EH (cell line): ENCODE measurements at regions not wholly inside any gene's neighbourhood (a gene's known extent, or its start where the extent isn't known, plus 50 kb on each side); places are given as distances from the start of the nearest gene placed in this dataset.

Source experiments
- DNase-seq: peaks from one replicate; pipeline ENCODE4 v3.0.0-alpha.2; 2015; ENCODE audit warnings: low read depth

DNA sequence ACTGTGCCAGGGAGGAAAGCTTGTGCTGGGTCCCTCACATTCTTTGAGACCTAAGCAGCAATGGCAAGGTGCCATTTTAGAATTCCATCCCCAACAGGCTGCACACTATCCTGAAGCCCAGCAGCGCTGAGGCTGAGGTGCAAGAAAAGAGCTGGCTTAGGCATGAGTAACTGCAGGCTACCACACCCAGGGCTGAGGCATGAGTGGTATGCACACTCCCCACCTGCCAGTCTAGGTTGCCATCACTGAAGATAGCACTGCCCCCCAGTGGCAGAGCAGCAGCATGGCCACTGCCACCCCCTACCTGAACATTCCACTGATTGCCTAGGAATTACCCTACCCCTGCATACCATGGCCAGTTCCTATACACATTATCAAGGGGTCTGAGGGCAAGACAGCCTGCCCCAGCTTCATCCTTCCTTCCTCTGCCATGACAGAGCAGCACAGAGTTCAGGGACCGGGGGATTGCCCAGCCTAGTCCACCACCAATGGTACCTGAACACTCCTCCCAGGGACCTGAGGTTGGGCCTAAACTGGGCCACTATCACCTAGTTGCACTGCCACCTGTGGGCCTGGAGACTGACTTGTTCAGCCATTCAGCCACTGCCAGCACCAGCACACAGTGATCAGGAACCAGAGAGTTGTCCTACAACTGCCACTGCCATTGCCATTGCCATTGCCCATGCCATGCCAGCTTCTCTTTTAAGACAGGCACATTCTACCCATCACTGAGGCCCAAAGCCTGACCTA is 129.8 kb downstream of the SATB1 start:
- DNase-seq: peak; percentile 61

DNA sequence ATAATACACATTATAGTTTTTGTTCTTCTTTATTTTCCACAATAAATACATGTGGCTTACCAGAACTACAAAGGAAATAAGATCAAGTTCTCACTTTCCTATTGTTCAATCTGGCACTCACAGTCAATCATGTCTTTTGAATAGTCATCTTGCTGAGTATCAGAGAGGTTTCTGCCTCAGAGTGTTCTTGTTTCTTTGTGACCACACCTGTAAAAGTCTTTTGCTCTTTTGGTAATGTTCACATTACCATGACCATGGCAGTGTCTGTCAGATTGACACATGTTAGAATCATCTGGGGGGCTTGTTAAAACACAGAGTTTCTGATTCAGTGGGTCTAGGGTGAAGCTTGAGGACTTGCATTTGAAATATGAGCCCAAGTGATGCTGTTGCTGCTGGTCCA is 135.0 kb downstream of the SATB1 start:
- no peak for DNase-seq

DNA sequence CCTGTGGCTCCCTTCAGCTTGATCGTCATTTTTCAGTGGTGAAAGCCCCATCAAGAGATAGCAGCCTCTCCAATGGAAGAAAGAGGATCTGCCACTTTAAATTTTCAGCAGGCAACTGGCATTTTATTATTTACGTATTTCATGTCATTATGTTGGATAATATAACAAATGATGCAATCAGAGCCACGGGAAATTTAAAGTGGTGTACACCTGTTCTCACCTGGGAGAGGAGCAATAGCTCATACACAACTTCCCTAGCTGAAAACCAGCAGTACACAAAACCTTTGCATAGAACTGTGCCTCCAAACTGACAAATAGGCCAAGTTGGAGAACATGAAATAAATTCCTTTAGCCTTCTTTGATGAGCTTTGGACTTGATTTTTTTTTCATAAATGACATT is 136.9 kb downstream of the SATB1 start:
- no peak for DNase-seq

DNA sequence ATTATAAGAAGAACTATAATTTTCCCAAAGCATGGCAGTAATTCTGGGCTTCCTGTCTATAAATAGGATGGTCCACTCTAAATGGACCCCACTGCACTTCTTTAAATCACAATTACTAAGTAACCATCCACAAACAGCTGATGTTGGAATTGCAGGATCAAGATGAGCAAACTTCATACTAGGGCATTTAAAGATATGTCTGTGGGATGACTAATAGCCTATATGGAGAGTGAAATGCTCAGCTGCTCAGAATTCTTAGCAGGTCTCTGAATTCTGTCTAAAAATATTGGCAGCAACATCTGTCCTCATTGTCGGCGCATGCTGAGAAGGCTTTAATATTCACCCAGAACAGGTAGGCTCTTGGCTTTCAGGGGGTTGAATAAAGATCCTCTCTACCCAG is 140.4 kb downstream of the SATB1 start:
- DNase-seq: no peak

DNA sequence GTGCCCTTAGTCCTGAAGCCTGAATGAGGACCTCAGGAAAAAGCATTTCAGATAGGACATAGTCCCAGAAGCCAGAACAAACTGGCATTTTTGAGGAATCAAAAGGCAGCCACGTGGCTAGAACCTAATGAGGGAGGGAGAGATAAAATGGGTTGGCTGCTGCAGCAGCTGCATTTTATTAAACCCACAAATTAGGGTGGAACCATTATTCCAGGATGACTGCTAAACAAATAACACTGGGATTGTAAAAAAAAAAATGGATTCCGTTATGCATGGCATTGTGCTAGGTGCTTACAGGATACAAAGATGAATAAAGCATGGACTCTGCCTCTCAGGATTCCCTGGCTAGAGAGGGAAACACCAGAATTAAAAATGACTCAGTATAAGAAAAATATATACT is 141.5 kb downstream of the SATB1 start:
- no peak for DNase-seq

DNA sequence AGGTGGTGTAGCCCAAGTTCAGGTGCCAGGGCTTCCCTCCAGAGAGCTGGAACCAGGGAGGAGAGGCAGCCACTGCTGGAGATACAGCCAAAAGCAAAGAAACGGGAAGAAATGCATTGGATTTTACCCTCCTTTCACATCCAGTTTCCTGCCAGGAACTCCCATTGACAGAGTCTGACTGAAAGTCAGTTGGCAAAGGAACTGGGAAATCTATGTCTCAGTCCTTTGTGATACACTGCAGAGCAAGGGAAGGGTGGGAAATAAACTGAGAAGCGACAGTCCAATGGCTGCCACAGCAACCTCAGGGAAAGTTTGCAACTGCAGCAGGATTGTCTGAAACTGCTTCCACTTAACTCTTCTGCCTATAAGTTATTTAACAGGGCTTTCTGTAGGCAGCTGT is 142.6 kb downstream of the SATB1 start:
- DNase-seq: no peak

DNA sequence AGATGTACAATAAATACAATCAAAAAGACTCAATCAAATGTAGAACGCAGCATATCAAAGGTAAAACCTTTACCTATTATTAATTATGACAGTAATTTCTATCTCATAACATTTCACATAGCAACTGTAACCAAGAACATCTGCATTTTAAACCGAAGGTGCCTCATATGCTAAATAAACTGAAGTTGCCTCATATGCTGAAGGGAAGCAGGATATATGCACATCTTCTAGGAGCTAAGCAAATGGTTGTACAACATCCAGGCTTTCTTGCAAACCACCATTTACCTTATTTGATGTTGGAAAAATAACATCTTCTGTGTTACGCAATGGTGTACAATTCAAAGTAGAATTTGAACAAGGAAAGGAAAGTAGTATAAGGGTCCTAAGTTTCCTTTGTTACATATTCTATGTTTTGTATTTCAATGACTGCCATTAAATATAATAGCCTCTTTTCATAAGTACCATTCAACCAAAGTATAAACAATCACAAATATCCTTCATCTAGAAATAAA is 145.9 kb downstream of the SATB1 start:
- no peak for DNase-seq

DNA sequence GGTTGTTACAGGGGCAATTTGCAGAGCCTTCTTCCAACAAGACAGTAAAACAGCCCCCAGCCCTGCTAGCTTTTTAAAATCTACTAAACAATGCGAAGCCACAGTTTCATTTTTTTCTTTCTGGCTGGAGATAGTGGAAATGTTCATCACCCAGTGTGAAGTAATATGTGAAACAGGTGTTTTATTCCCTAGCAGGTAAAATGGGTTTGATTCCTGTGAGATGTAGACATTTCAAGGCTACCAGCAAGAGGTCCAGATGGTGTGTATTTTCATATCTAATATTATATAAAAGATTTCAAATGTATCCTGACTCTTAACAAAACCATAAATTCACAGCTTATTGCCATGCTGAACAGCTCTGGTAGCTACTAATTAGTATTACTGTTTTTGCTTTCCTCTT is 160.3 kb downstream of the SATB1 start:
- DNase-seq: no peak

DNA sequence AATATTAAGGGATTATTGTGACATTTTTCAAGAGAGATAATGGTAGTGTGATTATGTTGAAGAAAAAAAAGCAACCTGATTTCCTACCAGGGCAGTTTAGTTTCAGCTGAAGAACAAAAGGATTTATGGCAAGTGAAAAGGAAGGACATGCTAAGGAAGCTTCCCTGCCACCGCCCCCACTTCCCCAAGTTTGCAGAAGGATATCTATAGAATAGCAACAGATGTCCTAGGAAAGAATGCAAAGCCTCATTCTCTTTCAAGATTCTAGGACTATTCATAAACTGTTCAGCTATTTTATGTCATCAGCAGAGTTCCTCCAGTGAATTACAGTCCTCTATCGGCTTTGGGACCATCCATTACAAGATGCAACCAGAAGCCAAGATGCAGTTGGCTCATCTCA is 160.8 kb downstream of the SATB1 start:
- no peak for DNase-seq

DNA sequence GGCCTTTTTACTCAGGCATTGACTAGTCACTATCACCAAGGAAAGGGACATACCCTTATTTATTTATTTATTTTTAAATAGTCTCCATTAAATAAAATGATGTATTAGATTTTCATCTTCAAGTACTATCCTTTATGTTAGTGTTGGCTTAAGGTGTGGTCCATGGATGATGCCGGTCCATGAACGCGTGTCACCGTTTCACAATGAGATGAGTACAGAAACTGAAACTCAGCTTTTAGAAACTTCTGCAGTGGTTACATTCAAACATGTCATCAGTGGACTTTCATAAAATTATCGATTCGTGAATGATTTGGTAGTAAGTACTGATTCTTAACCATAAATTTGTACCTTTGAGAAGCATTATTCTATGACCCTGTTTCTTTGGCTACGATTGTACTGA is 166.6 kb downstream of the SATB1 start:
- no peak for DNase-seq

DNA sequence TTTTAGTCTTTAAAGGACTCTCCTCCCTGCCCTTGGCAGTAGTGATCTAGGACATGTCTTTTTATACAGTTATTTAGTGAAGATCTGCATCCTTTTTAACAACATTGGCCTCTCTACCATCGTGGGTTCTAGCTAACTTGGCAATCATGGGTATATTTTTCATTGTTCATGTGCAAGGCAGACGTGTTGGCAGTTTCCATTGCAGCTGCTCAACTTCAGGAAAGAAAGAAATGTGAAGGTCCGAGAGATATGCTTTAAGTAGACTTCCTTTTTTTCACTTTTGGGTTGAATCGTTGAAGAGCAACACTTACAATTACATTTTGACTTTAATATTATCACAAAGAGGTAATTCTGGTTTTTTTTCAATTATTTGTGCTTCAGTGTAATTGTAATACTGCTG is 172.6 kb downstream of the SATB1 start:
- DNase-seq: no peak

DNA sequence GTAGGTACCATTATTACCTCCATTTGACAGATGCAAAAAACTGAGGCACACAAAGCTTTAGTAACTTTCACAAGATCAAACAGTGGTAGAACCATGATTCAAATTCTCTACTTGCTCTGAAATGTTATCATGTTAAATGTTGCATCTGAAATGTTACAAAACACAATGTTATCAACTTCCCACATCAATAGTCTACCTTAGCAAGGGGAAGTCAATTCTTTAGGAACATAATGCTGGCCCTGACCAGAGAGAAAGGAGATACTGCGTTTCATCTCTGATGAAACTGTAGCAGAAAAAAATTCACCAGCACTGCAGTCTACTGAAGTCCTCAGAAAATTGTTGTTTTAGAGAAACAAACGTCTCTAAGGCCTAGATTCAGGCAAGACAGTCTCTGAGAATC is 174.1 kb downstream of the SATB1 start:
- DNase-seq: no peak

DNA sequence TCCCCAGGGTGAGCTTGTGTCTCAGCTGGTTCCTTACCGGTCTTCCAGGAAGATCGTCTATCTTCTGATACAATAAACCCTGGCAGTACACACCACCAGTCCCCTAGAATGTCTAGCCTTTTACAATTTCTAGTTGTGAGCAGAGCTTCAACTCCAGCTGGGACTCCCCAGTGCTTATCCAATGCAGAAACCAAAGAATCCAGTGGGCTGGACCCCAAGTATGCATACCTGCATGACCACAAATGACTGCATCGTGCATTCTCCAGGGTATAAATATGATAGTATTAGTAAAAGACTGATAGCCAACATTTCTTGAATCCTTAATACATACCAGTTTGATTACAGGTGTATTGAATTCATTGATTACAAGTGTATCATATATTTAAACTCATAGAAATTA is 176.0 kb downstream of the SATB1 start:
- no peak for DNase-seq

DNA sequence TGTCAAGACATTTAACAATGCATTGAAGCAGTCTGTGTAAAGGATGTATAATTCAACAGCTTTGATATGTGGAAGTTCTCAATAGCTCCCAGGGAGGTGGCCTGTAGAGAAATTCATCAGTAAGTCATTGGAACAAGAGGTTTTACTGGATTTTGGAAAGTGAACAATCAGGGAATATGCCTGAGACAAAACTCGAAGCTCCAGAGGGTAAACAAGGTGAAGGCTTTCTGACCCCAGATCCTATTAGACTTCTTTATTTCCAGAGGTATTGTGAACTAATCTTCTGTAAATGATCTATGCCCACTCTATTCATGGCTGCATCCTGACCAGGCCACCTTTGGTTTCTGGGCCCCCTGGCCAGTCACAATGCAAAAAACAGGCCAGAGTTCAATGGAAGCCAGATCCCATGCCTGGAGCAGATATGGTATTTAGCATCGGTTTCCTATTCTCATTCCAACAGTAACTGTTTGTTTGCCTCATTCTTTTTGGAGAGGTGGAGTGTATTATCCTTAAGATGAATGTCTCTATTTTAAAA is 177.3 kb downstream of the SATB1 start:
- DNase-seq: no peak

DNA sequence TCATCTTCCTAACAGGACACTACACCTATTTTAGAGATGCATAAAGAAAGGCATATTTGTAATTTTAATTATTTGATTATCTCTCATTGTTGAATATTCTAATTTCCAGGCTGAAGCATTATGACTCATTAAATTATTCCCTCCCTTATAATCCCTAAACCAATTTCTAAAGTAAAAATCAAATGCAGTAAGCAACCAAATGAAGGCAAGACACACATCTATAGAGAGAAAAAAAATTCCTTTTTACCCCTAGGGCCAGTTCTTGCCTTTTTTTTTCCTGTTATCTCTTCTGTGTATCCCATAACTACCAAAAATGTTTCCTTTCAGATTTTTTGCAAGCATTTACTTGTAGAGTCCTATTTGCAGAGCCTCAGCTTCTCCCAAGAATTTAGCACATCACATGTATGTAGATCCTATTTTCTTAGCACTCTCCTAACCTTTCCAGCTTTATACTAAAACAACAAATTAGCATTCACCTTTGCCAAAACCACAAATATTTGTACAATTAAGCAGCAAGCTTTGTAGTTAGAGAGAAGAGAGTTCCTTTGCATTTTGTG is 177.9 kb downstream of the SATB1 start:
- no peak for DNase-seq

DNA sequence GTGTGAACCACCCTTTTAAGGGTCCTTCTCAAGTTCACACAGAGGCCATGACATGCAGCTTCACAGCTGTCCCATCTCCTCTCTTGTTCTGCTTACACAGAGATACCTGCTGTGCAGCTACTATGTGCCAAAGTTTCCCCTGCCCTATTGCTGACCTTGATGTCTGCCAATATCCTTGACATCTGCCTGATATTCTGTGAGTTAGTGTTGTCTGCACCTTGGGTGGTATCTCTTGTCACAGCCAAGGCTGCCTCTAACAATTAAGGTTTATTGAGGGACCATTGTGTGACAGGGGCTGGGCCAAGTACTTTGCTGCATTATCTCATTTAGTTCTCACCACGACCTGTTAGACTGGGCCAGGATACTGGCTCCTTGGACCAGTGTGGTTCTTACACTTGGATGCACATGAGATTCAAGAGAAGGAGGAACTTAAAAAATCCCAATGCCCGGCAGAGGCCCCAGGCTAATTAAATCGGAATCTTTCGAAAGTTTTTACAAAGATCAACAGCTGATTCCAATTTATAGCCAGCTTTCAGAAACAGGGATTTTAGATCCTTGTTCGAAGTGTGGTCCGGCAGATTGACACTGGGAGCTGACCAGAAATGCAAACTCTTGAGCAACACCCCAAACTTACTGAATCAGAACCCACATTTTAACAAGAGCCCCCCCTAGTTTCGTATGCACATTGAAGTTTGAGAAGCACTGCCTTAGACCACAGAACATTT is 178.6 kb downstream of the SATB1 start:
- DNase-seq: no peak

DNA sequence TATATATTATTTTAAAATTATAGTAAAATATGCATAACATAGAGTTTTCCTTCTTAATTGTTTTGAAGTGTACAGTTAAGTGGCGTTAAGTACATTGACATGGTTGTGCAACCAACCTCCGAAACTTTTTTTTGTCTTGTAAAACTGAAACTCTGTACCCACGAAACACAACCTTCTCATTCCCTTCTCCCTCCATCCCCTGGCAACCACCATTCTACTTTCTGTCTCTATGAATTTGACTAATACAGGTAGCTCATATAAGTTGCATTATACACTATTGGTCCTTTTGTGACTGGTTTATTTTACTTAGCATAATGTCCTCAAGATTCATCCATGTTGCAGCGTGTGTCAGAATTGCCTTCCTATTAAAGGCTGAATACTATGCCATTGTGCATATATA is 179.4 kb downstream of the SATB1 start:
- DNase-seq: no peak

DNA sequence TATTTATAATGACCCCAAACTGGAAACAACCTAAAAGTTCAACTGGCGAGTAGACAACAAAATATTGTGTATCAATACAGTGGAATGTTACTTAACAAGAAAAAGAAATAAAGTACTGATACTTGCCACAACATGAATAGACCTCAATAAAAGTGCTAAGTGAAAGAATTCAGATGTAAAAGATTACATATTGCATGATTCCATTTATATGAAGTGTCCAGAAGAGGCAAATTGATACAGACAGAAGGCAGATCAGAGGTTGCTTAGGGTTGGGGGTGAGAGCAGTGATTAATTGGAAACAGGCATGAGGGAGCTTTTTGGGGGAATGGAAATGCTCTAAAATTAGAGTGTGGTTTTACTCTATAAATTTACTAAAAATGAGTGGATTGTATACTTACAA is 183.3 kb downstream of the SATB1 start:
- peak; percentile 1 for DNase-seq

DNA sequence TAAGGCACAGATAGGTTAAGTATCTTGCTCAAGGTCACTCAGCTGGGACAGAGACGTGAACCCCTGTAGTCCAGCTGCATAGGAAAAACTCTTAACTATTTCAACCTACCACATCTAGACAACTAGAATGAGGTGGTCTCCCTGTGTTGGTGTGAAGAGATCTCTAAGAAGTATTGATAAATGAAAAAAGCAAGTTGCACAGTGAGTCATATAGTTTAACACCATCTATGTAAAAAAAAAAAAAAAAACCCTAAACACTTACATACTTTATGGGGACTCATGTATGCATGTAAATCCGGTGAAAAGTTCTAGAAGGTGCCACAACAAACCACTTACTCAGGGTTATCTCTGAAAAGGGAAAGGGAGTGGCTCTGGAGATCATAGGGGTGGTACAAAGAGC is 185.5 kb downstream of the SATB1 start:
- no peak for DNase-seq

DNA sequence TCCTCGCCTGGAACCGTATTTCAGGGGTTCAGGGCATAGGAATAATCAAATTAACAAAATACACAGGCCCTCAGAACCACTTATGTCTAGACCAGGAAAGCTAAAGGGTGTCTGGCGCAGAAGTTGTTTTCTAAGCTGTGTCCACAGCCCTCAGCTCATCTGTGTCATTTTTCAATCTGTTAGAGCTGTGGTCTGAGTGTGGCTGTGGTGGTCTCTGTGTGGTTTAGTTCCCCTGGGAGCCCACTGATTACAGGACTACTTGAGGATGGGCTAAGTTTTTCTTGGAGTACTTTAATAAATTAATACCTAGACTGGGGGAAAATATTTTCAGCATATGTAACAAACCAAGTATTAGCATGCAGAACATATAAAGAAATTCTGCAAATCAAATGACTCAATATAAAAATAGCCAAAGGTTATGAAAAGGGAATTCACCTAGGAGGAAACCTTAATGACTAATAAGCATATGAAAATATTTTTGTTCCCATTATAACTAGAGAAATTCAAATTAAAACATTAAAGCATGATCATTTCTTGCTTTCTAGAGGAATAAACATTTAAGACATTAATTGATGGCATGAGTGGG is 186.3 kb downstream of the SATB1 start:
- no peak for DNase-seq

DNA sequence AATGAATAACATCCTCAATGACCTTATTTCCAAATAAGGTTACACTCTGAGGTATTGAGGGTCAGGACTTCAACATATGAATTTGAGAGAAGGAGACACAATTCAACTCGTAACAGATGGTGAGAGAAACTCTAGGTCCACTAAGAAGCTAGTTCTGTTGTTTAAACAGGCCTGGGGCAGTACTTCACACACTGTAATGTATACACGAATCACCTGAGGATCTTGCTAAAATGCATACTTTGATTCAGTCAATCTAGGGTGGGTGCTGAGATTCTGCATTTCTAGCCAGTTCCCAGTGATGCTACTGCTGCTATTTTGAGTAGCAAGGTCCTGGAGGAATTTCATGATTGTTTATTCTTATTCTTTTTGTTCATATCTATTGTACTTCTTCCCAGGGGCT is 186.8 kb downstream of the SATB1 start:
- DNase-seq: no peak

DNA sequence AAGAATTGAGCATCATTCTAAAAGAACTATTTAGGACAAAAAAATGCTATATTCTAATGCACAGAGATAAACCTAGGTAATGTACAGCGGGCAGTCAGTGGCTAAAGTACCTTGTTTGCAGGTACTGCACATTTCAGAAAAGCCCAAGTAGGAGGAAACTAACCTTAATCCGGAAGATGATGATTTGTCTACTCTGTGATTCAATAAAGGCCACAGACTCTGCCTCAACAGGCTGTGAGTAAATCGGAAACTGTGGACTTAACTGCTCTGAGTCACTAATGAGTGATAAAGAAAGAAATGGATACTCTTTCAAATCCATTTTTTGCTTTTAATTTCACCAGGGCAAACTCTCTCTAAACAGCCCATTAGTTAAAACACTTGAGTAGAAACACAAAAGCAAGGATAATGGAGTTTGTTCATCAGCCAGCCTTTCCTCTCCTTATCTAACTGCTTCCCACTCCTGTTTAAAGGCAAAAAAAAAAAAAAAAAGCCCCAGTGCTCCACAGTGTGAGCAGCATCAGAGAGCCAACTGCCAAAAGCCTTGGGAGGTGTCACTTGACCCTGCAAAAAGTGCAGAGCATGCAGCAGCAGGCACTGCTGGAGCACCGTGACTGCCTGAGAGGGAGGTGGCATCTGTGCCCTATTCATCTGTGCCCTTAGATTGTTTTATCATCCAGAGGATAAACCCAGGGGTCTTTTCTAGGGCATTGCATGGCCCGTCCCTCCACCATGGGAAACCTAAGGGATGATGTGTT is 187.7 kb downstream of the SATB1 start:
- peak; percentile 41 for DNase-seq
